ENCODE measurements at regions not wholly inside any gene's neighbourhood (a gene's known extent, or its start where the extent isn't known, plus 50 kb on each side); places are given as distances from the start of the nearest gene placed in this dataset.

DNA sequence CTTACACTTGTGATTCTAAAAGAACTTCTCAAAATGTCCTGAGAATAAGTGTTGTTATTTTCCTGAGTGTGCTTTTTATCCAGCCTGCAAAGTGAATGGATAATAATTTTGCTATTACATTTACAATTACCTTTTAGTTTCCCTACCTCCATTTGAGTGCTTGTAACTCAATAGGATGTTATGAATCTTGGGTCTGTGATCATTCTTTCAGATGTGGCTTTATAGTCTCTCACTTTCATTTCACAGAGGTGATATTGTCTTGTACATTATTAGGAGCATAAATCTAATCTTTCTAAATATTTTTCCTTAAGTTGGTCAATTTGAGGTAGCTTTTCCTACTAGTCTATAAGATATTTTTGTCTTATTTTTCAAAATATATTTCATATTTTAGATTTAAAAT, 386.3 kb upstream of the EPHA6 start:
- H3K4me2 ChIP-seq (ENCODE audit: insufficient read depth, low read length): no peak overlapping the region
- in situ Hi-C loops (cut with MboI) (no loop called here), intact Hi-C loops (cut with micrococcal nuclease) (no loop called here)
- no peaks in the 10 kb centered on the region for H3K36me3 ChIP-seq (ENCODE audit: control insufficient read depth, insufficient read depth, low read length)
- H3K27me3 ChIP-seq (ENCODE audit: control insufficient read depth in 2 of 2, insufficient read depth in 2 of 2, low read length in 2 of 2): no peaks in the 10 kb centered on the region
- no peaks in the 10 kb centered on the region for H3K9me3 ChIP-seq (replicated peaks; ENCODE audit: control insufficient read depth, insufficient read depth, low read depth, low read length)
- no peaks in the 10 kb centered on the region for H3K79me2 ChIP-seq (ENCODE audit: control insufficient read depth, insufficient read depth, low read length)
- DNase-seq (ENCODE audit: extremely low read depth in 1 of 4, low spot score in 3 of 4): no peak
- no peak for FAIRE-seq
- ChIA-PET CTCF (ENCODE audit: low intra/inter-chr PET ratio) (no interaction called here), POLR2A (no interaction called here)
- no peak overlapping the region for H3K27ac ChIP-seq (ENCODE audit: extremely low read depth, low read depth, low read length)
- no peak overlapping the region for H3K9ac ChIP-seq (ENCODE audit: insufficient read depth in 1 of 2, low read depth in 2 of 2, low read length in 2 of 2)
- no peaks in the 10 kb centered on the region for H3K9me1 ChIP-seq (ENCODE audit: control insufficient read depth, insufficient read depth, low read length)
- no peaks in the 10 kb centered on the region for H3K4me1 ChIP-seq (replicated peaks in 1 of 2; ENCODE audit: control insufficient read depth in 2 of 2, insufficient read depth in 2 of 2, low read length in 2 of 2)
- H2AFZ ChIP-seq (ENCODE audit: low read depth, low read length): no peak overlapping the region
- ATAC-seq: no peak
- no peaks in the 10 kb centered on the region for H4K20me1 ChIP-seq (replicated peaks; ENCODE audit: control insufficient read depth, insufficient read depth, low read length)
- H3K4me3 ChIP-seq: no peak overlapping the region
- BruUV-seq (replicated peaks): no TSS peak
- TF ChIP-seq ZNF398 (CRISPR knock-in tag; IDR thresholded peaks at IDR 0.05) (no peak), HMBOX1 (IDR thresholded peaks at IDR 0.05) (no peak), FOSL1 (tag; conservative IDR thresholded peaks at IDR 0.05) (no peak), HNRNPK (IDR thresholded peaks at IDR 0.05; ENCODE audit: low read depth, low read length, poor library complexity, severe bottlenecking) (no peak), XRCC4 (IDR thresholded peaks at IDR 0.05; ENCODE audit: extremely low read depth, insufficient read depth, insufficient read length) (no peak), GATA2 (CRISPR knock-in tag; IDR thresholded peaks at IDR 0.05) (no peak), SRSF7 (optimal IDR thresholded peaks at IDR 0.05; ENCODE audit: low read depth, low read length) (no peak)
- TF ChIP-seq, protein P1, sequence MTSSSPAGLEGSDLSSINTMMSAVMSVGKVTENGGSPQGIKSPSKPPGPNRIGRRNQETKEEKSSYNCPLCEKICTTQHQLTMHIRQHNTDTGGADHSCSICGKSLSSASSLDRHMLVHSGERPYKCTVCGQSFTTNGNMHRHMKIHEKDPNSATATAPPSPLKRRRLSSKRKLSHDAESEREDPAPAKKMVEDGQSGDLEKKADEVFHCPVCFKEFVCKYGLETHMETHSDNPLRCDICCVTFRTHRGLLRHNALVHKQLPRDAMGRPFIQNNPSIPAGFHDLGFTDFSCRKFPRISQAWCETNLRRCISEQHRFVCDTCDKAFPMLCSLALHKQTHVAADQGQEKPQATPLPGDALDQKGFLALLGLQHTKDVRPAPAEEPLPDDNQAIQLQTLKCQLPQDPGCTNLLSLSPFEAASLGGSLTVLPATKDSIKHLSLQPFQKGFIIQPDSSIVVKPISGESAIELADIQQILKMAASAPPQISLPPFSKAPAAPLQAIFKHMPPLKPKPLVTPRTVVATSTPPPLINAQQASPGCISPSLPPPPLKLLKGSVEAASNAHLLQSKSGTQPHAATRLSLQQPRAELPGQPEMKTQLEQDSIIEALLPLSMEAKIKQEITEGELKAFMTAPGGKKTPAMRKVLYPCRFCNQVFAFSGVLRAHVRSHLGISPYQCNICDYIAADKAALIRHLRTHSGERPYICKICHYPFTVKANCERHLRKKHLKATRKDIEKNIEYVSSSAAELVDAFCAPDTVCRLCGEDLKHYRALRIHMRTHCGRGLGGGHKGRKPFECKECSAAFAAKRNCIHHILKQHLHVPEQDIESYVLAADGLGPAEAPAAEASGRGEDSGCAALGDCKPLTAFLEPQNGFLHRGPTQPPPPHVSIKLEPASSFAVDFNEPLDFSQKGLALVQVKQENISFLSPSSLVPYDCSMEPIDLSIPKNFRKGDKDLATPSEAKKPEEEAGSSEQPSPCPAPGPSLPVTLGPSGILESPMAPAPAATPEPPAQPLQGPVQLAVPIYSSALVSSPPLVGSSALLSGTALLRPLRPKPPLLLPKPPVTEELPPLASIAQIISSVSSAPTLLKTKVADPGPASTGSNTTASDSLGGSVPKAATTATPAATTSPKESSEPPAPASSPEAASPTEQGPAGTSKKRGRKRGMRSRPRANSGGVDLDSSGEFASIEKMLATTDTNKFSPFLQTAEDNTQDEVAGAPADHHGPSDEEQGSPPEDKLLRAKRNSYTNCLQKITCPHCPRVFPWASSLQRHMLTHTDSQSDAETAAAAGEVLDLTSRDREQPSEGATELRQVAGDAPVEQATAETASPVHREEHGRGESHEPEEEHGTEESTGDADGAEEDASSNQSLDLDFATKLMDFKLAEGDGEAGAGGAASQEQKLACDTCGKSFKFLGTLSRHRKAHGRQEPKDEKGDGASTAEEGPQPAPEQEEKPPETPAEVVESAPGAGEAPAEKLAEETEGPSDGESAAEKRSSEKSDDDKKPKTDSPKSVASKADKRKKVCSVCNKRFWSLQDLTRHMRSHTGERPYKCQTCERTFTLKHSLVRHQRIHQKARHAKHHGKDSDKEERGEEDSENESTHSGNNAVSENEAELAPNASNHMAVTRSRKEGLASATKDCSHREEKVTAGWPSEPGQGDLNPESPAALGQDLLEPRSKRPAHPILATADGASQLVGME (CRISPR knock-in tag; IDR thresholded peaks at IDR 0.05): no peak
- TF ChIP-seq, protein P2, sequence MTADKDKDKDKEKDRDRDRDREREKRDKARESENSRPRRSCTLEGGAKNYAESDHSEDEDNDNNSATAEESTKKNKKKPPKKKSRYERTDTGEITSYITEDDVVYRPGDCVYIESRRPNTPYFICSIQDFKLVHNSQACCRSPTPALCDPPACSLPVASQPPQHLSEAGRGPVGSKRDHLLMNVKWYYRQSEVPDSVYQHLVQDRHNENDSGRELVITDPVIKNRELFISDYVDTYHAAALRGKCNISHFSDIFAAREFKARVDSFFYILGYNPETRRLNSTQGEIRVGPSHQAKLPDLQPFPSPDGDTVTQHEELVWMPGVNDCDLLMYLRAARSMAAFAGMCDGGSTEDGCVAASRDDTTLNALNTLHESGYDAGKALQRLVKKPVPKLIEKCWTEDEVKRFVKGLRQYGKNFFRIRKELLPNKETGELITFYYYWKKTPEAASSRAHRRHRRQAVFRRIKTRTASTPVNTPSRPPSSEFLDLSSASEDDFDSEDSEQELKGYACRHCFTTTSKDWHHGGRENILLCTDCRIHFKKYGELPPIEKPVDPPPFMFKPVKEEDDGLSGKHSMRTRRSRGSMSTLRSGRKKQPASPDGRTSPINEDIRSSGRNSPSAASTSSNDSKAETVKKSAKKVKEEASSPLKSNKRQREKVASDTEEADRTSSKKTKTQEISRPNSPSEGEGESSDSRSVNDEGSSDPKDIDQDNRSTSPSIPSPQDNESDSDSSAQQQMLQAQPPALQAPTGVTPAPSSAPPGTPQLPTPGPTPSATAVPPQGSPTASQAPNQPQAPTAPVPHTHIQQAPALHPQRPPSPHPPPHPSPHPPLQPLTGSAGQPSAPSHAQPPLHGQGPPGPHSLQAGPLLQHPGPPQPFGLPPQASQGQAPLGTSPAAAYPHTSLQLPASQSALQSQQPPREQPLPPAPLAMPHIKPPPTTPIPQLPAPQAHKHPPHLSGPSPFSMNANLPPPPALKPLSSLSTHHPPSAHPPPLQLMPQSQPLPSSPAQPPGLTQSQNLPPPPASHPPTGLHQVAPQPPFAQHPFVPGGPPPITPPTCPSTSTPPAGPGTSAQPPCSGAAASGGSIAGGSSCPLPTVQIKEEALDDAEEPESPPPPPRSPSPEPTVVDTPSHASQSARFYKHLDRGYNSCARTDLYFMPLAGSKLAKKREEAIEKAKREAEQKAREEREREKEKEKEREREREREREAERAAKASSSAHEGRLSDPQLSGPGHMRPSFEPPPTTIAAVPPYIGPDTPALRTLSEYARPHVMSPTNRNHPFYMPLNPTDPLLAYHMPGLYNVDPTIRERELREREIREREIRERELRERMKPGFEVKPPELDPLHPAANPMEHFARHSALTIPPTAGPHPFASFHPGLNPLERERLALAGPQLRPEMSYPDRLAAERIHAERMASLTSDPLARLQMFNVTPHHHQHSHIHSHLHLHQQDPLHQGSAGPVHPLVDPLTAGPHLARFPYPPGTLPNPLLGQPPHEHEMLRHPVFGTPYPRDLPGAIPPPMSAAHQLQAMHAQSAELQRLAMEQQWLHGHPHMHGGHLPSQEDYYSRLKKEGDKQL (CRISPR knock-in tag; IDR thresholded peaks at IDR 0.05; ENCODE audit: borderline replicate concordance): no peak

All from K562 (cell line).